Astrocyte of the spinal cord (primary cell): ENCODE measurements at regions not wholly inside any gene's neighbourhood (a gene's known extent, or its start where the extent isn't known, plus 50 kb on each side); places are given as distances from the start of the nearest gene placed in this dataset.
A peak's percentile ranks its signal among the peaks of the same experiment; 100 is the strongest.

Experiments
- DNase-seq: peaks from one replicate; pipeline ENCODE4 v3.0.0; 2011; ENCODE audit warnings: low read depth, low spot score
- H3K4me3 ChIP-seq: 2 replicates; pipeline ENCODE4 v1.5.1; 2011; ENCODE audit warnings: low read depth, mild to moderate bottlenecking, low read length, moderate library complexity
- in situ Hi-C: cut with HindIII; loops from 2 replicates; pipeline ENCODE4 v1.10.0; 2017; ENCODE audit warnings: low sequenced_read_pairs
- TF ChIP-seq, protein P1 (sequence below): IDR thresholded peaks from 2 replicates; pipeline ENCODE4 v1.5.1; 2012; ENCODE audit warnings: low read depth, mild to moderate bottlenecking, low read length, inconsistent platforms

- H3K4me3 ChIP-seq, result no peak overlapping the region
- in situ Hi-C loops, result no loop called here
- DNase-seq, result peak; percentile 14
- TF ChIP-seq, protein P1, sequence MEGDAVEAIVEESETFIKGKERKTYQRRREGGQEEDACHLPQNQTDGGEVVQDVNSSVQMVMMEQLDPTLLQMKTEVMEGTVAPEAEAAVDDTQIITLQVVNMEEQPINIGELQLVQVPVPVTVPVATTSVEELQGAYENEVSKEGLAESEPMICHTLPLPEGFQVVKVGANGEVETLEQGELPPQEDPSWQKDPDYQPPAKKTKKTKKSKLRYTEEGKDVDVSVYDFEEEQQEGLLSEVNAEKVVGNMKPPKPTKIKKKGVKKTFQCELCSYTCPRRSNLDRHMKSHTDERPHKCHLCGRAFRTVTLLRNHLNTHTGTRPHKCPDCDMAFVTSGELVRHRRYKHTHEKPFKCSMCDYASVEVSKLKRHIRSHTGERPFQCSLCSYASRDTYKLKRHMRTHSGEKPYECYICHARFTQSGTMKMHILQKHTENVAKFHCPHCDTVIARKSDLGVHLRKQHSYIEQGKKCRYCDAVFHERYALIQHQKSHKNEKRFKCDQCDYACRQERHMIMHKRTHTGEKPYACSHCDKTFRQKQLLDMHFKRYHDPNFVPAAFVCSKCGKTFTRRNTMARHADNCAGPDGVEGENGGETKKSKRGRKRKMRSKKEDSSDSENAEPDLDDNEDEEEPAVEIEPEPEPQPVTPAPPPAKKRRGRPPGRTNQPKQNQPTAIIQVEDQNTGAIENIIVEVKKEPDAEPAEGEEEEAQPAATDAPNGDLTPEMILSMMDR, result no peak
These were observed 164.9 kb downstream of the DTHD1 start for GRCh38 chr4:36446275-36446674.

DNA sequence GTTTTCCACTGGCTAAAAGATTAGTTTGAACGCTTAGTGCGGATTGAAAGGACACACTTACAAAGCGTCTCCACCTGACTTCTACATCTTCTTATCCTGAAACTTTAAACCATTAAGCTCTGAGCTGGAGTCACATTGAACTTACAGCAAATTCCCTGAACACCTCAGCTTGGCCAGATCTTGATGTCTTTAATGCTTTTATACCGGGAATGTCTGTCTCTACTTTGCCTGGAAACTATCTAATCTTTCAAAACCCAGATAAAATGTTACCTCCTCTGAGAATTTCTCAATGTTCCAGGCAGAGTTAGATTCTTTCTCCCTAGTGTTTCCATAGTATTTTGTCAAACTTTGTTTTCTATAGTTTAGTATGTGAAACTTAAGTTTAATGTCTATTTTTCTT lies 179.9 kb downstream of the DTHD1 start:
- no peak for DNase-seq
- TF ChIP-seq, protein P1, result no peak
- H3K4me3 ChIP-seq, result no peak overlapping the region
- in situ Hi-C loops, result no loop called here

- DNase-seq, result no peak
- TF ChIP-seq, protein P1, result no peak
- in situ Hi-C loops, result no loop called here
- no peak overlapping the region for H3K4me3 ChIP-seq
These were observed 186.3 kb downstream of the DTHD1 start for GRCh38 chr4:36467670-36468069.

GRCh38 chr4:36471903-36472302 lies 190.5 kb downstream of the DTHD1 start:
- TF ChIP-seq, protein P1, result no peak
- in situ Hi-C loops, result no loop called here
- H3K4me3 ChIP-seq, result no peak overlapping the region
- DNase-seq, result no peak

DNA sequence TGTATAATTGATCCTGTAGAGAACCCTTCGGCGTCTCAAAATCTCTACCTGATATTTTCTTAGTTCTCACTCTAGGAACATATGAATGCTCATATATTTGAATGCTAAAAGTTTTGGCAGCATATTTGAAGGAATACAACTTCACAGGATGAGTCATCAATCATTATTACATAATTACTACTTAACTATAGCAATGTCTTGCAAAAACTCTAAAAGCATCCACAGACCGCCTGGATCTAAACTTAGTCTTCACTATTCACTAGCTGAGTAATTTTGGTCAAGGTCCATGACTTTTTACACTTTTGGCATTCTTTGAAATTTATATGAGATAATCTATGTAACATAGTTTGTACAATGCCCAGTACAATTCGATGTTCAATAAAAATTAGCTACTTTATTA lies 194.7 kb downstream of the DTHD1 start:
- in situ Hi-C loops, result no loop called here
- no peak for DNase-seq
- no peak overlapping the region for H3K4me3 ChIP-seq
- TF ChIP-seq, protein P1, result no peak

GRCh38 chr4:36477861-36478260 lies 196.4 kb downstream of the DTHD1 start:
- in situ Hi-C loops, result no loop called here
- TF ChIP-seq, protein P1, result no peak
- no peak for DNase-seq
- H3K4me3 ChIP-seq, result no peak overlapping the region

DNA sequence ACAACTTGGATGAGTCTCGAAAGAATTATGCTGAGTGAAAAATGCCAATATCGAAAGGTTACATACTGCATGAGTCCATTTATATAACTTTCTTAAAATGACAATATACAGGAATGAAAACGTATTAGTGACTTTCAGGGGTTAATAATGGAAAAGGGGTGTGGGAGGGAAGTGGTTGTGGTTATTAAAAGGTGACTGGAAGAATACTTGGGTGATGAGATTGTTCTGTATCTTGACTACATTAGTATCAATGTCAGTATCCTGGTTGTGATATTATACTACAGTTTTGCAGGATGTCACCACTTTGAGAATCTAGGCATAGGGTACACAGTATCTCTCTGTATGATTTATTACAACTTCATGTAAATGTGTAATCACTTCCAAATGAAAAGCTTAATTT lies 204.5 kb downstream of the DTHD1 start:
- in situ Hi-C loops, result no loop called here
- no peak overlapping the region for H3K4me3 ChIP-seq
- no peak for DNase-seq
- TF ChIP-seq, protein P1, result no peak
